GM12891 (cell line): ENCODE measurements at regions not wholly inside any gene's neighbourhood (a gene's known extent, or its start where the extent isn't known, plus 50 kb on each side); places are given as distances from the start of the nearest gene placed in this dataset.
"Not testable (repeated sequence)": the region's sequence is repeated elsewhere in the genome, so short reads cannot be mapped to it uniquely, and the experiment has no call there.

Experiments
- DNase-seq: peaks from one replicate; pipeline ENCODE4 v3.0.0; 2011; ENCODE audit warnings: low spot score; ENCODE audit not compliant: insufficient read length
- FAIRE-seq: peaks from 2 replicates; lab custom pipeline; 2011; peaks lifted over from hg19 to GRCh38; lab: Jason Lieb, UNC
- PAX5 ChIP-seq: IDR thresholded peaks from 2 replicates; pipeline ENCODE4 v1.6.1; 2011; ENCODE audit warnings: low read length, moderate library complexity, mild to moderate bottlenecking; ENCODE audit not compliant: insufficient read depth, severe bottlenecking
- POLR2A ChIP-seq: IDR thresholded peaks from 2 replicates; pipeline ENCODE4 v1.6.1; 2011; ENCODE audit warnings: low read depth, low read length, control low read depth
- POLR2AphosphoS5 ChIP-seq: IDR thresholded peaks from 2 replicates; pipeline ENCODE4 v1.6.1; 2011; ENCODE audit warnings: low read depth, low read length, control low read depth
- POU2F2 ChIP-seq: IDR thresholded peaks from 2 replicates; pipeline ENCODE4 v1.6.1; 2011; ENCODE audit warnings: low read depth, mild to moderate bottlenecking, control low read depth, low read length, moderate library complexity
- SPI1 ChIP-seq: IDR thresholded peaks from 2 replicates; pipeline ENCODE4 v1.6.1; 2011; ENCODE audit warnings: low read depth, low read length, control low read depth
- TAF1 ChIP-seq: IDR thresholded peaks from 2 replicates; pipeline ENCODE4 v1.6.1; 2011; ENCODE audit warnings: low read depth, low read length, control low read depth

DNA sequence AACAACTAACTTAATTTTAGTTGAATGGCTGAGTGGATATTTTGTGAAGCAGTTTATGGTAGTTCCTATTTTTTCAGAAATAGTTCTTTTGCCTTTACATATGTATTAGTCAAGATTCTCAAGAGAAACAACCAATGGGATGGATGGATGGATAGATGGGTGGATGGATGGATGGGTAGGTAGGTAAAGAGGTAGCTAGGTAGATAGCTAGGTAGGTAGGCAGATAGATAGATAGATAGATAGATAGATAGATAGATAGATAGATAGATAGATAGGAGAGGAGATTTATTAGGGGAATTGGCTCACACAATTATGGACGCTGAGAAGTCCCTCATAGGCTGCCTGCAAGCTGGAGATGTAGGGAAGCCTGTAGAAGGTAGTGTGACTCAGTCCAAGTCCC, 74.0 kb upstream of the NUDT6 start:
- DNase-seq: no peak
- FAIRE-seq: no peak
- TF ChIP-seq POLR2AphosphoS5 (no peak), POU2F2 (no peak), PAX5 (no peak), POLR2A (no peak)

DNA sequence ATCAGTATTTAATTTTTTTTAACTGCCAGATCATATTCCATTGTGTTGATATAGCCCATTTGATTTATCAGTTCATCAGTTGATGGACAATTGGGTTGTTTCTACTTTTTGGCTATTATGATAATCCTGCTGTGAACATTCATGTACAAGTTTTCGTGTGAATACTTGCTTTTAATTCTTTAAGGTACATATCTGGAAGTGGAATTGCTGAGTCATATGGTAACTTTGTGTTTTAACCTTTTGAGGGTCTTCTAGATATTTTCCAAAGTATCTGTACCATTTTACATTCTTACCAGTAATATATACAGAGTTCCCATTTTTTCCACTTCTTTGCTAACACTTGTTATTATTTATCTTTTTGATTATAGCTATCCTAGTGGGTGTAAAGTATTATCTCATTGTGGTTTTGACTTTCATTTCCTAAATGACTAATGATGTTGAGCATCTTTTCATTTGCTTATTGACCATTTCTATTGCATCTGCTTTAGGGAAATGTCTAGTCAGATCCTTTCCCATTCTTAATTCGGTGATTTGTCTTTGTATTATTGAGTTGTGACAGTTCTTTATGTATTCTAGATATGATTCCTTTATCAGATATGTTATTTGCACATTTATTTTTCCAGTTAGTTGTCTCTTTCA, 75.2 kb upstream of the NUDT6 start:
- peak; percentile 26 for FAIRE-seq
- TF ChIP-seq POU2F2 (no peak), SPI1 (no peak), TAF1 (no peak), POLR2AphosphoS5 (no peak), POLR2A (no peak), PAX5 (no peak)
- DNase-seq: no peak

DNA sequence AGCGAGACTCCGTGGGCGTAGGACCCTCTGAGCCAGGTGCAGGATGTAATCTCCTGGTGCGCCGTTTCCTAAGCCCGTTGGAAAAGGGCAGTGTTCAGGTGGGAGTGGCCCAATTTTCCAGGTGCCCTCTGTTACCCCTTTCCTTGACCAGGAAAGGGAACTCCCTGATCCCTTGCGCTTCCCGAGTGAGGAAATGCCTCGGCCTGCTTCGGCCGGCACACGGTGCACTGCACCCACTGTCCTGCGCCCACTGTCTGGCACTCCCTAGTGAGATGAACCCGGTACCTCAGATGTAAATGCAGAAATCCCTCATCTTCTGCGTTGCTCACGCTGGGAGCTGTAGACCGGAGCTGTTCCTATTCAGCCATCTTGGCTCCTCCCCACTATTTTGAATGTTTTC, 81.7 kb upstream of the NUDT6 start:
- FAIRE-seq: not testable (repeated sequence)

DNA sequence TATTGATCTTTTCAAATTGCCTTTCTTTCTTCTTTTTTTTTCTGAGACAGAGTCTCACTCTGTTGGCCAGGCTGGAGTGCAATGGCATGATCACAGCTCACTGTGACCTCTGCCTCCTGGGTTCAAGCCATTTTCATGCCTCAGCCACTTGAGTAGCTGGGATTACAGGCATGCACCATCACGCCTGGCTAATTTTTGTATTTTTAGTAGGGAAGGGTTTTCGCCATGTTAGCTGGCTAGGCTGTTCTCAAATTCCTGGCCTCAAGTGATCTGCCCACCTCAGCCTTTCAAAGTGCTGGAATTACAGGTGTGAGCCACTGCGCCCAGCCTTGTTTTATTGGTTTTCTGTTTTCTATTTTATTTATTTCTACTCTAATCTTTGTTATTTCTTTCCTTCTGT, 82.7 kb upstream of the NUDT6 start:
- DNase-seq, FAIRE-seq: not testable (repeated sequence)

More for the DNA sequence above, 81.7 kb upstream of the NUDT6 start:
- DNase-seq: not testable (repeated sequence)

DNA sequence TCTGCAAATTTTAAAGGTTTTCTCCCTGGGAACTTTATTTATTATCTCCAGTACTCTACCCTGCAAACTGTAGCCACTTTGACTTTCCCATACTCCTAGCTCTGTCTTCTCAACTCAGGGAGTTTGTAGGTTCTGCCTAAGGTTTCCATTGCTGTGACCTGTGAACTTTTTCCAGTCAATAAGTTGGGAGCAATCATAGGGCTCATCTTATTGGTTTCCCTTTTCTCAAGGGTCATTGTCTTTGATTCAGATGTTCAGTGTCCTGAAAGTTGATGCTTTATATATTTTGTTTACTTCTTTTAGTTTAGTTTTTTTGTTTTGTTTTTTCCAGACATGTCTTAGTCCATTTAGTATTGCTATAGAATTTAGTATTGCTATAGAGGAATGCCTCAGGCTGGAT, 85.3 kb upstream of the NUDT6 start:
- FAIRE-seq (no peak), DNase-seq (no peak)
- TF ChIP-seq POLR2AphosphoS5: no peak
- no peak for TF ChIP-seq PAX5
- TF ChIP-seq SPI1: no peak
- no peak for TF ChIP-seq POU2F2
- TF ChIP-seq TAF1: no peak
- no peak for TF ChIP-seq POLR2A

DNA sequence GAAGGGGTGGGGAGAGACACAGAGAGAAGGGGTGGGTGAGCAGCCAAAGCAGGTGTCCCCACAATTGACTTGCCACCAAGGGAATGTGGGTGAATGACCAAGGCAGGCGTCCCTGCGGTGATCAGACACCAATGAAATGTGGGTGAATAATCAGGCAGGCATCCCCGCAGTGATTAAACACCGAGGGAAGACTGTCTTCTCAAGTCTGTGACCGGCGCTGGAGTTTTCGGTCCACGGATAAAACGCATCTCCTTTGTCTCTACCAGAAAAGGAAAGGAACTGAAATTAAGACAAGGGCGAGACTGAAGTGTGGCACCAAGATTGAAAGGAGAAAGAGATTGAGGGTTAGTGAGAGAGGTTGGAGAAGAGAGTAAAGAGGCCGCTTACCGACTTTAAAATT, 90.0 kb upstream of the NUDT6 start:
- DNase-seq: not testable (repeated sequence)

DNA sequence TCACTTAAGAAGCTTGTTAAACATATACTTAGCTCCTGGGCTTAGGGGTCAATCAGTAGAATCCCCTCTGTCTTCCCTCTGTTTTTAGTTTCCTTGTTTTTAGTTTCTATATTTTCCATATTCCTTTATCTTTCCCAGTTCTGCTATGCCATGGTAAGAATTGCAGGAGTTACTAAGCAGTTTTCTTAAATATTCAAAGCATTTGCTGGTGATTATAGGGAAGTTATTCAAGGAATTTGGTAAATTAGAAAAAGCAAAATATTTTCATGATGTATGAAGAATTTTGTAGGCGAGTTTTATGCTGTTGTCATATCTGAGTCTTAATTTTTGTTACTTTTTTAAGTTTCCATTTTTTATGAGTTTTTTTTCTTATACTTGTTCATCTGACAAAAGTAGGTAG, 91.6 kb upstream of the NUDT6 start:
- no peak for TF ChIP-seq TAF1
- TF ChIP-seq SPI1: no peak
- no peak for TF ChIP-seq POU2F2
- TF ChIP-seq PAX5: no peak
- no peak for FAIRE-seq
- no peak for DNase-seq

More for the DNA sequence above, 90.0 kb upstream of the NUDT6 start:
- not testable (repeated sequence) for FAIRE-seq

- FAIRE-seq (no peak), DNase-seq (no peak)
- TF ChIP-seq SPI1 (no peak), TAF1 (no peak), POLR2AphosphoS5 (no peak), POU2F2 (no peak), POLR2A (no peak), PAX5 (no peak)
Measured at GRCh38 chr4:123017078-123017477, 94.7 kb upstream of the NUDT6 start.

- FAIRE-seq (no peak), DNase-seq (no peak)
- TF ChIP-seq PAX5 (no peak), SPI1 (no peak), TAF1 (no peak), POU2F2 (no peak), POLR2AphosphoS5 (no peak), POLR2A (no peak)
Measured at GRCh38 chr4:123017636-123018395, 95.4 kb upstream of the NUDT6 start.

DNA sequence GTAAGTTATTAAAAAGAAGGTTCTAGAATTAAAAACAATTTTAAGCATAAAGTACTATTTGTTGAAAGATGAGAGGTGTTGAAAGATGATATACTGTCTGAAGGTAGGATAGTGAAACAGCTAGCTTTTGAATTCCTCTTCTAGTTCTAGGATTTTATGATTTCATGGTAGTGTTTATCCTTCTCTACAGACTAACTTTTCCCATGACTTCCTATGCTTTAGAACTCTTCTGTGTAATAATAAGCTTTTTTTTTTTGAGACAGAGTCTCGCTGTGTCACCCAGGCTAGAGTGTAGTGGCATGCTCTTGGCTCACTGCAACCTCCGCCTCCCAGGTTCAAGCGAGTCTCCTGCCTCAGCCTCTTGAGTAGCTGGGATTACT, 96.0 kb upstream of the NUDT6 start:
- FAIRE-seq: no peak

DNA sequence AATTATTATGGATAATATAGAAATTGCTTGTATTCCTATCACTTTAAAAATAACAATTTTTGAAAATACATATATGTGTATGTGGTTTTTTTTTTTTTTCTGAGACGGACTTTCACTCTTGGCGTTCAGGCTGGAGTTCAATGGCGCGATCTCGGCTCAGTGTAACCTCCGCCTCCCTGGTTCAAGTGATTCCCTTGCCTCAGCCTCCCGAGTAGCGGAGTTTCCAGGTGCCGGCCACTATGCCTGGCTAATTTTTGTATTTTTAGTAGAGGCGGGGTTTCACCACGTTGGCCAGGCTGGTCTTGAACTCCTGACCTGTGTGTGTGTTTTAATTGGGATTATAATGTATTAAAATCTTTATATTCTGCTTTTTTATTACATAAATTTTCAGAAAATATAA, 97.9 kb upstream of the NUDT6 start:
- FAIRE-seq: no peak
- no peak for DNase-seq
- no peak for TF ChIP-seq PAX5
- no peak for TF ChIP-seq POLR2AphosphoS5

More for the DNA sequence above, 96.0 kb upstream of the NUDT6 start:
- TF ChIP-seq POLR2A: no peak
- TF ChIP-seq POU2F2: no peak
- TF ChIP-seq TAF1: no peak
- TF ChIP-seq SPI1: no peak
- TF ChIP-seq PAX5: no peak
- TF ChIP-seq POLR2AphosphoS5: no peak
- no peak for DNase-seq
